ENCODE measurements at regions not wholly inside any gene's neighbourhood (a gene's known extent, or its start where the extent isn't known, plus 50 kb on each side); places are given as distances from the start of the nearest gene placed in this dataset.

DNA sequence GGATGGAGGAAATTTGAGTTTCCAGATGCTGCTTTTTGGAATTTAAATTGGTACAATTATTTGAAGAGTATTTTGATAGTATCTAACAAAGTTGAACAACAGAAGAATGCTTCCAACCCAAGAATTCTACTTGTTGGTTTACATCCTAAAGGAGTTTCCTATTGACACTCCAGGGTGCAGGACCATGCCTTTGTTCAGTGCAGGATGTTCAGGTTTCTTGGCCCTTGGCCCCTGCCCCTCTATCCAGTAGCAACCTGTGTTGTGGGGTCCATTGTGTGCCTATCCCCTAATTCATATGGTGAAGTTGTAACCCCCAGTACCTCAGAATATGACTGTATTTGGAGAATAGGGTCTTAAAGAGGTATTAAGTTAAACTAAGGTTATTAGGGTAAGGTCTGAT lies 750.0 kb upstream of the ZNF608 start:
- no TSS peak for BruUV-seq (replicated peaks)
- ChIA-PET CTCF (no interaction called here), POLR2A (ENCODE audit: unreplicated experiment) (no interaction called here)
- H3K36me3 ChIP-seq (ENCODE audit: low read depth, low read length), result no peaks in the 10 kb centered on the region
- H3K9me2 ChIP-seq (replicated peaks; ENCODE audit: low read length), result no peaks in the 10 kb centered on the region
- no peaks in the 10 kb centered on the region for H3K9me3 ChIP-seq (ENCODE audit: low read length)
- no peak overlapping the region for H2AFZ ChIP-seq (ENCODE audit: low read length)
- TF ChIP-seq CTCF (conservative IDR thresholded peaks at IDR 0.05; ENCODE audit: low read depth, low read length) (no peak), EZH2 (IDR thresholded peaks at IDR 0.05; ENCODE audit: low read length, unreplicated experiment) (no peak), EZH2phosphoT487 (IDR thresholded peaks at IDR 0.05; ENCODE audit: borderline replicate concordance, low read length) (no peak)
- no peaks in the 10 kb centered on the region for H3K79me2 ChIP-seq (ENCODE audit: low read length)
- intact Hi-C loops (cut with micrococcal nuclease), result no loop called here
- H4K20me1 ChIP-seq (ENCODE audit: low read length), result no peaks in the 10 kb centered on the region
- no peaks in the 10 kb centered on the region for H3K27me3 ChIP-seq (ENCODE audit: low read length)
- ATAC-seq (no peak), DNase-seq (no peak)
- no peaks in the 10 kb centered on the region for H3K4me1 ChIP-seq (ENCODE audit: insufficient read depth, low read length)
- no peak overlapping the region for H3K27ac ChIP-seq (ENCODE audit: low read length)
- no peak overlapping the region for H3K4me2 ChIP-seq (ENCODE audit: low read length)
- no peak overlapping the region for H3K4me3 ChIP-seq (ENCODE audit: low read length)
- no peak overlapping the region for H3K9ac ChIP-seq (ENCODE audit: low read length)
- no peaks in the 10 kb centered on the region for H3F3A ChIP-seq (ENCODE audit: low read length, unreplicated experiment)

DNA sequence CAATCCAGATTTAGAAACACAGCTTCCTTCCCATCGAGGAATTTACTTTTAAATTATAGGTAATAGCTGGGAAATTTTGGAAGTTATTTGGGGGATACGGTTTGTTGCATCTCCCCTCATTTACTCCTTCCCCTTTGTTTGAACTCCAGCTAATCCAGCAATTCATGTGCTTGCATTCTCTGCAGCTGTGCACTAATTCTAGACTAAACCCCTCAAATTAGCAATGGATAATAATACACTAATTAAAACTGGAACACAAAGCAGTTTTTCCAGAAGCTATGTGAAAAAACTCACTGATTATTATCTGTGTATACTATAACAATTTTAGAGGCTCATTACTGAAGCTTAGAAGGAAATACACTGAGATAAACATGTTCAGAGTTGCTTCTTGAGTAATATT lies 751.2 kb upstream of the ZNF608 start:
- intact Hi-C loops (cut with micrococcal nuclease), result no loop called here
- ChIA-PET POLR2A (ENCODE audit: unreplicated experiment) (interaction anchor here (0.6 kb wide), 1 partner anchor 88 kb away, joined by 3 read pairs; no protein-coding TSS in a partner anchor), CTCF (no interaction called here)
- no TSS peak for BruUV-seq (replicated peaks)
- no peak overlapping the region for H3K27ac ChIP-seq (ENCODE audit: low read length)
- no peaks in the 10 kb centered on the region for H3F3A ChIP-seq (ENCODE audit: low read length, unreplicated experiment)
- DNase-seq, result no peak
- TF ChIP-seq EZH2phosphoT487 (IDR thresholded peaks at IDR 0.05; ENCODE audit: borderline replicate concordance, low read length) (no peak), CTCF (conservative IDR thresholded peaks at IDR 0.05; ENCODE audit: low read depth, low read length) (no peak), EZH2 (IDR thresholded peaks at IDR 0.05; ENCODE audit: low read length, unreplicated experiment) (no peak)
- no peak overlapping the region for H3K4me3 ChIP-seq (ENCODE audit: low read length)
- H3K9me3 ChIP-seq (ENCODE audit: low read length), result no peaks in the 10 kb centered on the region
- no peak overlapping the region for H2AFZ ChIP-seq (ENCODE audit: low read length)
- no peaks in the 10 kb centered on the region for H3K36me3 ChIP-seq (ENCODE audit: low read depth, low read length)
- H3K4me2 ChIP-seq (ENCODE audit: low read length), result no peak overlapping the region
- no peak for ATAC-seq
- H4K20me1 ChIP-seq (ENCODE audit: low read length), result no peaks in the 10 kb centered on the region
- no peaks in the 10 kb centered on the region for H3K79me2 ChIP-seq (ENCODE audit: low read length)
- H3K9me2 ChIP-seq (replicated peaks; ENCODE audit: low read length), result no peaks in the 10 kb centered on the region
- no peaks in the 10 kb centered on the region for H3K27me3 ChIP-seq (ENCODE audit: low read length)
- H3K9ac ChIP-seq (ENCODE audit: low read length), result no peak overlapping the region
- no peaks in the 10 kb centered on the region for H3K4me1 ChIP-seq (ENCODE audit: insufficient read depth, low read length)

DNA sequence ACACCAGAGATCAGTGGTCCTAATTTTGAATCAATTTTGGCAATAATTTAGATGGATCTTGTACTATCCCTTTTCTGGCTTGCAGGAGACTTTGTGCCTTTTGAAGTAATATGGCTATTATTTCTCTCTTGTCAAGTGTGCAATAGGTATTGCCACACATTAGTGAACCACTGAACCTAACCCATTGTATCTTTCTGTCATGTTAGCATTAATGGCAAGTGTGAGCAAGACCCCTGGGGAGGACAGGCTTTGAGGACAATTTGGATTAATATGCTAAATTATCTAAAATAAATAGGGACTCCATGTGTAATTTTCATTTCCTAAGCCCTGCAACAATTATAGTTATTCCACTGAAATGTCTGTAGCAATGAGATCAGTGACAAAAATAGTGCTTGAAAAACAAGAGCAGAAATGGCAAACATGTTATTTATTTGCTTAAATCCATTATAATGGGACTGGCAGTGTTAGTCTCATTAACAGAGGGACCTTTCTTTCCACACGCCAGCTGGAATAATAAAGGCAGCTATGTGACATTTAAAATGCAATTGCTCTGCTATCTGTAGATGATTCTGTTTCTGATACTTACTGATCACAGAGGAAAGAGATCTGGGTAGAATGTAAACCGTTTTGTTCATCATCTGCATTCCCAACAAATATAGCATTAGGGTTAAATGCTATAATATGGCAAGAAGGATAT lies 753.3 kb upstream of the ZNF608 start:
- no peak overlapping the region for H2AFZ ChIP-seq (ENCODE audit: low read length)
- H4K20me1 ChIP-seq (ENCODE audit: low read length), result no peaks in the 10 kb centered on the region
- no peaks in the 10 kb centered on the region for H3K9me3 ChIP-seq (ENCODE audit: low read length)
- H3K4me2 ChIP-seq (ENCODE audit: low read length), result no peak overlapping the region
- H3K9ac ChIP-seq (ENCODE audit: low read length), result no peak overlapping the region
- no peak overlapping the region for H3K27ac ChIP-seq (ENCODE audit: low read length)
- CTCF ChIA-PET, result no interaction called here
- POLR2A ChIA-PET (ENCODE audit: unreplicated experiment), result no interaction called here
- H3K4me1 ChIP-seq (ENCODE audit: insufficient read depth, low read length), result no peaks in the 10 kb centered on the region
- no peak overlapping the region for H3K4me3 ChIP-seq (ENCODE audit: low read length)
- no peaks in the 10 kb centered on the region for H3K27me3 ChIP-seq (ENCODE audit: low read length)
- no peaks in the 10 kb centered on the region for H3F3A ChIP-seq (ENCODE audit: low read length, unreplicated experiment)
- no peak for ATAC-seq
- DNase-seq, result no peak
- H3K36me3 ChIP-seq (ENCODE audit: low read depth, low read length), result no peaks in the 10 kb centered on the region
- no peaks in the 10 kb centered on the region for H3K79me2 ChIP-seq (ENCODE audit: low read length)
- BruUV-seq (replicated peaks), result no TSS peak
- no peaks in the 10 kb centered on the region for H3K9me2 ChIP-seq (replicated peaks; ENCODE audit: low read length)
- intact Hi-C loops (cut with micrococcal nuclease), result no loop called here
- TF ChIP-seq EZH2phosphoT487 (IDR thresholded peaks at IDR 0.05; ENCODE audit: borderline replicate concordance, low read length), result no peak
- TF ChIP-seq EZH2 (IDR thresholded peaks at IDR 0.05; ENCODE audit: low read length, unreplicated experiment), result no peak
- no peak for TF ChIP-seq CTCF (conservative IDR thresholded peaks at IDR 0.05; ENCODE audit: low read depth, low read length)
